ENCODE measurements at regions not wholly inside any gene's neighbourhood (a gene's known extent, or its start where the extent isn't known, plus 50 kb on each side); places are given as distances from the start of the nearest gene placed in this dataset.

- DNase-seq: no peak
- TF ChIP-seq GATA1 (IDR thresholded peaks at IDR 0.05; ENCODE audit: low read depth, low read length) (no peak), POLR2A (IDR thresholded peaks at IDR 0.05; ENCODE audit: low read length) (no peak)
These were observed 216.4 kb downstream of the POSTN start for GRCh38 chr13:37382146-37382545.

- TF ChIP-seq POLR2A (IDR thresholded peaks at IDR 0.05; ENCODE audit: low read length) (no peak), GATA1 (IDR thresholded peaks at IDR 0.05; ENCODE audit: low read depth, low read length) (no peak)
- DNase-seq: no peak
These were observed 217.1 kb downstream of the POSTN start for GRCh38 chr13:37381502-37381901.

GRCh38 chr13:37379841-37380240 is 218.7 kb downstream of the POSTN start:
- TF ChIP-seq POLR2A (IDR thresholded peaks at IDR 0.05; ENCODE audit: low read length): no peak
- no peak for TF ChIP-seq GATA1 (IDR thresholded peaks at IDR 0.05; ENCODE audit: low read depth, low read length)
- no peak for DNase-seq

GRCh38 chr13:37375724-37376123 is 222.8 kb downstream of the POSTN start:
- no peak for DNase-seq
- TF ChIP-seq POLR2A (IDR thresholded peaks at IDR 0.05; ENCODE audit: low read length) (no peak), GATA1 (IDR thresholded peaks at IDR 0.05; ENCODE audit: low read depth, low read length) (no peak)

GRCh38 chr13:37375071-37375470 is 223.5 kb downstream of the POSTN start:
- TF ChIP-seq POLR2A (IDR thresholded peaks at IDR 0.05; ENCODE audit: low read length): no peak
- TF ChIP-seq GATA1 (IDR thresholded peaks at IDR 0.05; ENCODE audit: low read depth, low read length): no peak
- DNase-seq: no peak

- DNase-seq: no peak
- TF ChIP-seq GATA1 (IDR thresholded peaks at IDR 0.05; ENCODE audit: low read depth, low read length): no peak
These were observed 229.0 kb downstream of the POSTN start for GRCh38 chr13:37369616-37370015.

GRCh38 chr13:37368501-37368900 is 230.1 kb downstream of the POSTN start:
- DNase-seq: no peak
- no peak for TF ChIP-seq GATA1 (IDR thresholded peaks at IDR 0.05; ENCODE audit: low read depth, low read length)
- TF ChIP-seq POLR2A (IDR thresholded peaks at IDR 0.05; ENCODE audit: low read length): no peak

- no peak for DNase-seq
- TF ChIP-seq GATA1 (IDR thresholded peaks at IDR 0.05; ENCODE audit: low read depth, low read length) (no peak), POLR2A (IDR thresholded peaks at IDR 0.05; ENCODE audit: low read length) (no peak)
These were observed 232.4 kb downstream of the POSTN start for GRCh38 chr13:37366044-37366770.

- no peak for TF ChIP-seq GATA1 (IDR thresholded peaks at IDR 0.05; ENCODE audit: low read depth, low read length)
- no peak for TF ChIP-seq POLR2A (IDR thresholded peaks at IDR 0.05; ENCODE audit: low read length)
- DNase-seq: no peak
These were observed 233.1 kb downstream of the POSTN start for GRCh38 chr13:37365496-37365895.

GRCh38 chr13:37364956-37365355 is 233.6 kb downstream of the POSTN start:
- DNase-seq: no peak
- TF ChIP-seq GATA1 (IDR thresholded peaks at IDR 0.05; ENCODE audit: low read depth, low read length): no peak
- TF ChIP-seq POLR2A (IDR thresholded peaks at IDR 0.05; ENCODE audit: low read length): no peak

GRCh38 chr13:37364007-37364406 is 234.6 kb downstream of the POSTN start:
- TF ChIP-seq GATA1 (IDR thresholded peaks at IDR 0.05; ENCODE audit: low read depth, low read length) (no peak), POLR2A (IDR thresholded peaks at IDR 0.05; ENCODE audit: low read length) (no peak)
- DNase-seq: no peak

- TF ChIP-seq POLR2A (IDR thresholded peaks at IDR 0.05; ENCODE audit: low read length) (no peak), GATA1 (IDR thresholded peaks at IDR 0.05; ENCODE audit: low read depth, low read length) (no peak)
These were observed 237.0 kb downstream of the POSTN start for GRCh38 chr13:37361608-37362007.

GRCh38 chr13:37360556-37360955 is 238.0 kb downstream of the POSTN start:
- no peak for DNase-seq
- TF ChIP-seq POLR2A (IDR thresholded peaks at IDR 0.05; ENCODE audit: low read length) (no peak), GATA1 (IDR thresholded peaks at IDR 0.05; ENCODE audit: low read depth, low read length) (no peak)

More at GRCh38 chr13:37361608-37362007, 237.0 kb downstream of the POSTN start:
- no peak for DNase-seq

GRCh38 chr13:37357548-37357947 is 241.0 kb downstream of the POSTN start:
- DNase-seq: no peak
- no peak for TF ChIP-seq GATA1 (IDR thresholded peaks at IDR 0.05; ENCODE audit: low read depth, low read length)
- no peak for TF ChIP-seq POLR2A (IDR thresholded peaks at IDR 0.05; ENCODE audit: low read length)

- DNase-seq: no peak
- TF ChIP-seq POLR2A (IDR thresholded peaks at IDR 0.05; ENCODE audit: low read length): no peak
- TF ChIP-seq GATA1 (IDR thresholded peaks at IDR 0.05; ENCODE audit: low read depth, low read length): no peak
These were observed 244.7 kb downstream of the POSTN start for GRCh38 chr13:37353911-37354310.
